Heart left ventricle (tissue), 13 donors: ENCODE measurements at regions not wholly inside any gene's neighbourhood (a gene's known extent, or its start where the extent isn't known, plus 50 kb on each side); places are given as distances from the start of the nearest gene placed in this dataset.

Experiments used
- CTCF ChIP-seq, 12 donors: fragments of 200-600 bp; sonication (generic) in 4 of 12; IDR thresholded peaks; one replicate each; pipeline versions ENCODE4 v1.5.0 to v1.8.0; 2018 to 2022; ENCODE audit warnings: antibody characterized with exemption in 12 of 12, mild to moderate bottlenecking in 5 of 12
- POLR2A ChIP-seq, 2 donors: fragments of 450-650 bp; IDR thresholded peaks; one replicate each; pipeline ENCODE4 v1.6.1; 2017; ENCODE audit warnings: antibody characterized with exemption in 2 of 2, mild to moderate bottlenecking in 2 of 2, moderate library complexity in 2 of 2
- donor health status: ischemic (EF 13 %, LVEDD 7.1; RV severe dilation, severe dysfunction).
- donor health status: DM: no; HTN: yes; CAD: no.
- donor health status: DM: no; HTN: no; CAD: no.
- donor health status: ischemic (EF 25% LVEDD 6.9; RV normal size, moderate dysfunction).
- donor health status: ischemic (EF 25% LVEDD 5.7; RV mildly dilated, moderate dysfunction).
- donor health status: ischemic (EF 35%, LVEDD 5.7; RV mildly dilated, moderate dysfunction).
- donor health status: nonischemic (EF 11% LVEDD 7.7; RV severe dilation, severe dysfunction).
- donor health status: DM: yes; HTN: yes; CAD: no.
- donor health status: PGD.
- donor health status: ischemic (EF 29% LVEDD 5.4; RV normal size, mild dysfunction).
- donor health status: nonischemic (EF 23%, LVEDD 6.1; RV moderate dilation, normal function).

GRCh38 chr11:128372977-128373376, 214.4 kb downstream of the ETS1 start:
- TF ChIP-seq CTCF (IDR thresholded peaks at IDR 0.05) (no peak), POLR2A (IDR thresholded peaks at IDR 0.05) (no peak)
